Neural cell (in vitro differentiated cells): ENCODE measurements at regions not wholly inside any gene's neighbourhood (a gene's known extent, or its start where the extent isn't known, plus 50 kb on each side); places are given as distances from the start of the nearest gene placed in this dataset.

Experiments used
- H2AFZ ChIP-seq: fragments of 200-600, 300-800 bp; sonication (generic), shearing (Covaris generic); 2 replicates; pipeline ENCODE4 v1.6.0; 2014; ENCODE audit warnings: low read depth, mild to moderate bottlenecking, antibody characterized with exemption, low read length, moderate library complexity
- H3F3A ChIP-seq: fragments of 200-600 bp; shearing (Covaris generic); 2 replicates; pipeline ENCODE4 v1.6.1; 2016; ENCODE audit warnings: mild to moderate bottlenecking, moderate library complexity, mixed read lengths, antibody characterized with exemption, low read length; ENCODE audit not compliant: insufficient read depth, poor library complexity, severe bottlenecking
- H3K27ac ChIP-seq: fragments of 200-600, 300-800 bp; sonication (generic), shearing (Covaris generic); 2 replicates; pipeline ENCODE4 v1.5.1; 2014; ENCODE audit warnings: mild to moderate bottlenecking, low read length, moderate library complexity
- H3K27me3 ChIP-seq: fragments of 300-800, 200-600 bp; sonication (generic), shearing (Covaris generic); 2 replicates; pipeline ENCODE4 v1.6.0; 2014; ENCODE audit warnings: mild to moderate bottlenecking, low read depth, low read length, moderate library complexity; ENCODE audit not compliant: insufficient read depth
- H3K36me3 ChIP-seq: fragments of 300-800, 200-600 bp; sonication (generic), shearing (Covaris generic); 2 replicates; pipeline ENCODE4 v1.5.1; 2014; ENCODE audit warnings: mild to moderate bottlenecking, antibody characterized with exemption, low read length, moderate library complexity; ENCODE audit not compliant: insufficient read depth
- H3K4me2 ChIP-seq: fragments of 300-800, 200-600 bp; sonication (generic), shearing (Covaris generic); 2 replicates; pipeline ENCODE4 v1.6.0; 2014; ENCODE audit warnings: mild to moderate bottlenecking, low read length
- H3K4me3 ChIP-seq: fragments of 300-800, 200-600 bp; sonication (generic), shearing (Covaris generic); 2 replicates; pipeline ENCODE4 v1.5.1; 2014; ENCODE audit warnings: mild to moderate bottlenecking, low read length, moderate library complexity
- H3K79me2 ChIP-seq: fragments of 200-600 bp; shearing (Covaris generic); replicated peaks from 2 replicates; pipeline ENCODE4 v1.6.0; 2014; ENCODE audit warnings: mild to moderate bottlenecking, low read length, moderate library complexity; ENCODE audit not compliant: insufficient read depth
- H3K9ac ChIP-seq: fragments of 300-800, 200-600 bp; sonication (generic), shearing (Covaris generic); 2 replicates; pipeline ENCODE4 v1.6.1; 2016; ENCODE audit warnings: mild to moderate bottlenecking, low read length, mixed read lengths
- H3K9me2 ChIP-seq: fragments of 200-600 bp; shearing (Covaris generic); 2 replicates; pipeline ENCODE4 v1.6.1; 2016; ENCODE audit warnings: mild to moderate bottlenecking, low read length, mixed read lengths; ENCODE audit not compliant: insufficient read depth
- H3K9me3 ChIP-seq: fragments of 200-600, 300-800 bp; sonication (generic), shearing (Covaris generic); 2 replicates; pipeline ENCODE4 v1.6.1; 2016; ENCODE audit warnings: mild to moderate bottlenecking, mixed run types, low read length, moderate library complexity, mixed read lengths
- H4K20me1 ChIP-seq: fragments of 200-600 bp; shearing (Covaris generic); 2 replicates; pipeline ENCODE4 v1.6.1; 2016; ENCODE audit warnings: mild to moderate bottlenecking, mixed run types; ENCODE audit not compliant: insufficient read depth
- CTCF ChIP-seq: fragments of 450-650 bp; IDR thresholded peaks from 2 replicates; pipeline ENCODE4 v1.5.1; 2014; ENCODE audit warnings: antibody characterized with exemption, mild to moderate bottlenecking, moderate library complexity; ENCODE audit not compliant: poor library complexity, severe bottlenecking
- EP300 ChIP-seq: fragments of 450-650 bp; conservative IDR thresholded peaks from 2 replicates; pipeline ENCODE4 v1.6.1; 2014; ENCODE audit warnings: antibody characterized with exemption, mild to moderate bottlenecking, moderate library complexity; ENCODE audit not compliant: poor library complexity, severe bottlenecking
- EZH2 ChIP-seq: fragments of 200-600, 300-800 bp; shearing (Covaris generic), sonication (generic); IDR thresholded peaks from 2 replicates; pipeline ENCODE4 v1.6.1; 2014; ENCODE audit warnings: antibody characterized with exemption, low read length, borderline replicate concordance, mild to moderate bottlenecking; ENCODE audit not compliant: insufficient read depth, poor library complexity, severe bottlenecking
- MXI1 ChIP-seq: fragments of 450-650 bp; conservative IDR thresholded peaks from 2 replicates; pipeline ENCODE4 v1.6.1; 2014; ENCODE audit warnings: antibody characterized with exemption, mild to moderate bottlenecking; ENCODE audit not compliant: poor library complexity, severe bottlenecking
- POLR2AphosphoS5 ChIP-seq: IDR thresholded peaks from 2 replicates; pipeline ENCODE4 v1.6.1; 2012
- RAD21 ChIP-seq: fragments of 450-650 bp; conservative IDR thresholded peaks from 2 replicates; pipeline ENCODE4 v1.6.1; 2014; ENCODE audit warnings: antibody characterized with exemption, mild to moderate bottlenecking, moderate library complexity
- REST ChIP-seq: IDR thresholded peaks from 2 replicates; pipeline ENCODE4 v1.6.1; 2012; ENCODE audit warnings: borderline replicate concordance
- SMC3 ChIP-seq: fragments of 450-650 bp; conservative IDR thresholded peaks from 2 replicates; pipeline ENCODE4 v1.6.1; 2014; ENCODE audit warnings: antibody characterized with exemption, mild to moderate bottlenecking, moderate library complexity; ENCODE audit not compliant: poor library complexity
- TAF1 ChIP-seq: IDR thresholded peaks from 2 replicates; pipeline ENCODE4 v1.6.1; 2012; ENCODE audit warnings: low read depth

GRCh38 chr5:38789134-38789533, 56.7 kb upstream of the OSMR start:
- no peaks in the 10 kb centered on the region for H3K79me2 ChIP-seq
- H3K27me3 ChIP-seq: no peaks in the 10 kb centered on the region
- no peak overlapping the region for H3K27ac ChIP-seq
- H3F3A ChIP-seq: no peaks in the 10 kb centered on the region
- H2AFZ ChIP-seq: no peak overlapping the region
- H3K36me3 ChIP-seq: no peaks in the 10 kb centered on the region
- H3K4me2 ChIP-seq: no peak overlapping the region
- H3K9ac ChIP-seq: no peak overlapping the region
- no peaks in the 10 kb centered on the region for H3K9me3 ChIP-seq
- no peaks in the 10 kb centered on the region for H3K9me2 ChIP-seq
- H3K4me3 ChIP-seq: no peak overlapping the region
- no peaks in the 10 kb centered on the region for H4K20me1 ChIP-seq
- no peak for TF ChIP-seq TAF1
- TF ChIP-seq POLR2AphosphoS5: no peak
- TF ChIP-seq EZH2: no peak
- TF ChIP-seq SMC3: no peak
- no peak for TF ChIP-seq REST
- TF ChIP-seq CTCF: no peak
- TF ChIP-seq EP300: no peak
- TF ChIP-seq MXI1: no peak
- no peak for TF ChIP-seq RAD21

GRCh38 chr5:38789777-38790176, 56.0 kb upstream of the OSMR start:
- Histone ChIP-seq H3K9me2 (no peaks in the 10 kb centered on the region), H3K4me3 (no peak overlapping the region), H3K9ac (no peak overlapping the region), H3K36me3 (no peaks in the 10 kb centered on the region), H3K4me2 (no peak overlapping the region), H4K20me1 (no peaks in the 10 kb centered on the region), H3K9me3 (no peaks in the 10 kb centered on the region), H3K27me3 (no peaks in the 10 kb centered on the region), H3K79me2 (no peaks in the 10 kb centered on the region), H3F3A (no peaks in the 10 kb centered on the region), H2AFZ (no peak overlapping the region), H3K27ac (no peak overlapping the region)
- no peak for TF ChIP-seq EZH2
- TF ChIP-seq POLR2AphosphoS5: no peak
- TF ChIP-seq REST: no peak
